ENCODE measurements at regions not wholly inside any gene's neighbourhood (a gene's known extent, or its start where the extent isn't known, plus 50 kb on each side); places are given as distances from the start of the nearest gene placed in this dataset.

- TF ChIP-seq CTCF (conservative IDR thresholded peaks at IDR 0.05; ENCODE audit: low read depth in 2 of 2) (no peak), ETS1 (IDR thresholded peaks at IDR 0.05) (no peak), REST (IDR thresholded peaks at IDR 0.05; ENCODE audit: unreplicated experiment) (no peak), NANOG (IDR thresholded peaks at IDR 0.05; ENCODE audit: borderline replicate concordance) (no peak)
Measured at GRCh38 chr2:239456940-239457339, 56.1 kb upstream of the HDAC4 start (continued).

- Histone ChIP-seq H2AFZ (no peak overlapping the region), H3K4me2 (no peak overlapping the region), H3K79me2 (replicated peaks; ENCODE audit: insufficient read depth) (no peaks in the 10 kb centered on the region), H3F3A (replicated peaks; ENCODE audit: low read depth) (no peaks in the 10 kb centered on the region), H3K27ac (ENCODE audit: low read depth) (no peak overlapping the region), H3K9me2 (ENCODE audit: insufficient read depth) (no peaks in the 10 kb centered on the region), H3K4me1 (ENCODE audit: insufficient read depth) (no peaks in the 10 kb centered on the region), H4K20me1 (replicated peaks; ENCODE audit: insufficient read depth) (no peaks in the 10 kb centered on the region), H3K36me3 (ENCODE audit: insufficient read depth) (peaks cover 3% of the 10 kb centered on the region; the same call in 1 of the 2 replicates), H3K27me3 (ENCODE audit: insufficient read depth) (no peaks in the 10 kb centered on the region), H3K4me3 (no peak overlapping the region)
- DNase-seq (ENCODE audit: low spot score) (no peak), ATAC-seq (no peak)
- H3K27me3 Mint-ChIP-seq (ENCODE audit: insufficient read depth, low read depth, poor library complexity): peaks cover 5% of the 10 kb centered on the region
- H3K9me3 Mint-ChIP-seq: peaks cover 49% of the 10 kb centered on the region
- TF ChIP-seq EZH2phosphoT487 (IDR thresholded peaks at IDR 0.05; ENCODE audit: unreplicated experiment) (no peak), REST (IDR thresholded peaks at IDR 0.05; ENCODE audit: unreplicated experiment) (no peak), POLR2AphosphoS5 (IDR thresholded peaks at IDR 0.05; ENCODE audit: low read depth) (no peak), JUNB (IDR thresholded peaks at IDR 0.05; ENCODE audit: unreplicated experiment) (no peak), STAT1 (IDR thresholded peaks at IDR 0.05; ENCODE audit: unreplicated experiment) (no peak), ZNF331 (CRISPR knock-in tag; IDR thresholded peaks at IDR 0.05; ENCODE audit: low read depth) (no peak), NANOG (IDR thresholded peaks at IDR 0.05; ENCODE audit: borderline replicate concordance) (no peak), ZNF114 (CRISPR knock-in tag; IDR thresholded peaks at IDR 0.05) (no peak), EZH2 (IDR thresholded peaks at IDR 0.05; ENCODE audit: low read depth, unreplicated experiment) (no peak)
- no peak overlapping the region for H3K4me3 Mint-ChIP-seq
- no peaks in the 10 kb centered on the region for H3K4me1 Mint-ChIP-seq
- peaks cover 18% of the 10 kb centered on the region for H3K36me3 Mint-ChIP-seq (ENCODE audit: low read depth)
- no peak overlapping the region for H3K27ac Mint-ChIP-seq
Measured at GRCh38 chr2:239455436-239456203, 54.8 kb upstream of the HDAC4 start.
